ENCODE measurements at regions not wholly inside any gene's neighbourhood (a gene's known extent, or its start where the extent isn't known, plus 50 kb on each side); places are given as distances from the start of the nearest gene placed in this dataset.

- TF ChIP-seq, protein P1, sequence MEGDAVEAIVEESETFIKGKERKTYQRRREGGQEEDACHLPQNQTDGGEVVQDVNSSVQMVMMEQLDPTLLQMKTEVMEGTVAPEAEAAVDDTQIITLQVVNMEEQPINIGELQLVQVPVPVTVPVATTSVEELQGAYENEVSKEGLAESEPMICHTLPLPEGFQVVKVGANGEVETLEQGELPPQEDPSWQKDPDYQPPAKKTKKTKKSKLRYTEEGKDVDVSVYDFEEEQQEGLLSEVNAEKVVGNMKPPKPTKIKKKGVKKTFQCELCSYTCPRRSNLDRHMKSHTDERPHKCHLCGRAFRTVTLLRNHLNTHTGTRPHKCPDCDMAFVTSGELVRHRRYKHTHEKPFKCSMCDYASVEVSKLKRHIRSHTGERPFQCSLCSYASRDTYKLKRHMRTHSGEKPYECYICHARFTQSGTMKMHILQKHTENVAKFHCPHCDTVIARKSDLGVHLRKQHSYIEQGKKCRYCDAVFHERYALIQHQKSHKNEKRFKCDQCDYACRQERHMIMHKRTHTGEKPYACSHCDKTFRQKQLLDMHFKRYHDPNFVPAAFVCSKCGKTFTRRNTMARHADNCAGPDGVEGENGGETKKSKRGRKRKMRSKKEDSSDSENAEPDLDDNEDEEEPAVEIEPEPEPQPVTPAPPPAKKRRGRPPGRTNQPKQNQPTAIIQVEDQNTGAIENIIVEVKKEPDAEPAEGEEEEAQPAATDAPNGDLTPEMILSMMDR (IDR thresholded peaks at IDR 0.05), result no peak
- no peak for TF ChIP-seq EP300 (IDR thresholded peaks at IDR 0.05)
- TF ChIP-seq POLR2A (IDR thresholded peaks at IDR 0.05), result no peak
Measured at GRCh38 chr1:208910161-208910560, 666.0 kb upstream of the PLXNA2 start.
